CD4-positive, alpha-beta T cell treated with Interleukin-17A for 4 hours (primary cell): ENCODE measurements at regions not wholly inside any gene's neighbourhood (a gene's known extent, or its start where the extent isn't known, plus 50 kb on each side); places are given as distances from the start of the nearest gene placed in this dataset.

ENCODE experiments used
- DNase-seq: peaks from one replicate; pipeline ENCODE4 v3.0.0-alpha.2; 2020; ENCODE audit warnings: mixed read lengths

DNA sequence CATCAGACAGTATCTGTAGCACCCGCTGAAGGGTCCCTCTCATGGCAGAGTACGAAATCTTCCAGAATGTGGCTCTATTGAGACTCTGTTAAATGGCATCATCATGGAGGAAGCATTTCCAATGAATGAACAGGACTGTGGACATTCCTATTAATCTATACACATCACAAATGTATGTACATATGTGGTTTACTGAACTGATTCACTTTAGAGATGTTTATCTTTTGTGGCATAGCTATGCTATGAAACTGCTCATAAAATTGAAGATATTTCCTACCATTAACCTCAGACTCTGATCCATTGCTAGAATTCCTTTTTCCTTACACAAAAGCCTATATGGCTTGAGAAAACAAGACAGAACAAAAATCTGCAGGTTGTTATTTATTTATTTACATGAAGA, 259.6 kb upstream of the RRP15 start:
- DNase-seq: no peak

DNA sequence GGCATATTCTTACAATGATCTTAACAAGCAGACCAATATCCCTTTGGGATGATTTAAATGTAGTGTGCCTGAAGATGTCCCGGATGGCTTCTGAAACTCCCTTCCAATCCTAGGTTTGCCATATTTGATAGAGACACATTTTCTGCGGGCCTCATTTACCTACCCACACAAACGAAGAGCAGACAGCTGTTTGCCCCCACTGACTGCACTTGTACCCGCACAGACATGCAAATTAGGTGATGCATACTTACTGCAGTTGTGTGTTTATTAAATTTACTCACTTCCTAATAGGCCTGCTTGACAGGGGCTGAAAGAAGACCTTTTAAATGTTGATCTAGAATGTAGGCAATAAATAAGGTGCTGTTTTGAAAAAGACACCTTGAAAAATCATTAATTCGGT, 257.9 kb upstream of the RRP15 start:
- no peak for DNase-seq

DNA sequence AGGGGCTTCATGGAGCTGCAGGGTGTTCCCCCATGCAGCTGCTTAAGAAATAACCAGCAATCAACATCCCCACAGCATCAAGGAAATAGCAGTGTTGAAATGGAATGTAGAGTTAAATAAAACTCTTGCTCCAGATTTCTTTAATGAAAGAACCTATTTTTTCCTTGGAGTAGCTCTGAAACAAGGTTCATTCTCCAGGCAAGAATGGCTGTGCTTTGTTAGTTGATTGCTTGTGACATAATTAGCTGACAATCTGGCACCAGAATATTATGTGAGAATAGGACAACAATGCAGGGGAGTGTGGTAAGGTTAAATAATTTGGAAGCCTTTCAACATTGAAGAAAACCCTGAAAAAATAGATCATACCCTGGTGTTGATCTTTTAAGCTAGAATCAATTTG, 254.2 kb upstream of the RRP15 start:
- DNase-seq: no peak

DNA sequence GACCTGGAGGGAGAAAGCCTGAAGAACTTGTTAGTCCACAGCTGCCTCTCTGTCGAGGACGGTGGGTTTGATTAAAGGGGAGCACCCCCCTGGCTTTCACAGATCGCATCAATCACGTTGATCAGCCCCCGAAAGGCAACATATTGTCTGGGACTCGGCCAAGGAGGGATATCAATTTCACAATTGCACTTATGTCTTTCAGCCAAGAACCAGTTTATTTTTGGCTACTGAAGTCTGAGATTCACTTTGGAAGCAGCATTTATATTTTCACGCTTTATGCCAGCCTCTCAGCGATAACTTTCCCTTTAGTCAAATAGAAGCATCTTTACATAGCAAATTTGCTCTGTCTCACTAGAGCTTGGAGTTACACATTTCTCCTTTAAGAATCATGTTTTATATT, 253.2 kb upstream of the RRP15 start:
- no peak for DNase-seq

DNA sequence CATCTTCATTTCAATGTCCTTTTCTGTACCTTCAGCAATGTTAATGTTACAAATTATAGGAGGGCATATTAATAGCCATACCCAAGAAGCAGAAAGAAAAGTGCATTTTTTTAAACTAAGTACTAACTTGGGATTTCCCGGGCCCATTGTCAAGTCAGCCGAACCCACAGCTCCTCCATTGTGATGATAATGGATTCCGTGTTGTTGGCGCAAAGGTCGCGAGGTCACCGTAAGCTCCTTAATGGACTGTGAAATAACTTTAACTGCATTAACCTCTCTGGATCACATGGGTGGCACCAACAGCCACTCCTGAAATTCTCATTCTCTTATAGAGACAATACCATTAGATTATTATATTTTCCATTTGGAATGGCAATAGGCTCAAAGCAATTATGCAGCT, 250.6 kb upstream of the RRP15 start:
- no peak for DNase-seq

DNA sequence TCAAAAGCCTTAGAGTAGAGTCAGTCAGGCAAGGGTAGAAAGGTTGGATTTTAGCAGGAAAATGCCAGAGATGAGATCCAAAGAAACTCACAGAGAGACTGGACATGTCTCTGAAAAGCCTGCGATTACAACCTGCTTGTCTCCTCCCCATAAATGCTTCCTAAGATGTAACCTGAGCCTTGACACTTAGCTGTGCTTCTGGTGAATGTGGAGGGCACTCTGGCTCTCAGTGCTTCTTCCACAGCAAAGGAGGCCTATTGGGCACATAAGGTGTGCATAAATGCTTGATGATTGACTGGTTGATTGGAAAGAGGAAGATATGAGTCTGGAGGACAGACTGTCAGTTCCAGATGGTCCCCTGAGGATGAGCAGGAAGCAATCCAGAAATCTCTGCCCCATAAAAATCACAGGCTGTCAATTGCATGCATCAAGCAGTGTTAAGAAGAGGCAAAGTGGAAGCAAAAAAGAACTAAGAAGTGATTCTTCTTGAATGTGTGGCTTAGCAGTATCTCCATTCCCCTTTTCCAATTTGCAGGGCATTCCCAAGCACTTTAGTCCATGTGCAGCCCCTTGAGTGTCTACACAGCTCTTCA, 236.2 kb upstream of the RRP15 start:
- DNase-seq: no peak

DNA sequence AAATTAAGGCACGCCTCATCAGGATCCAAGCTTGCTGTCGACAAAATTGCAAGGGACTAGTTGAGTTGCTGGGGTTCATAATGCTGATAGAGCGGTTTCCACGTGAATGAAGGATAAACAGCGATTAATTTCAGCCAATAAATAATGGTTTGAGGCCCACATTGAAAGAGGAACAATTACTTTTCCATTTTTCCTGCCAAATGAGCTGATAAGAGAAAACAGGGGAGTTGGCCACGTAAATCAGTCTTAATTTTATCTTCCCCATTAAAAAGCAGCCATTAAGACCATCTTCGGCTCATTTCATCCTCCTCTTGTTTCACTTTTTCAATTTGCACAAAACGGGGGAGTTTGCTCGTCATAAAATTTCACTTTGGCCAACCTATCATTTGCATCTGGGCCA, 235.5 kb upstream of the RRP15 start:
- no peak for DNase-seq

DNA sequence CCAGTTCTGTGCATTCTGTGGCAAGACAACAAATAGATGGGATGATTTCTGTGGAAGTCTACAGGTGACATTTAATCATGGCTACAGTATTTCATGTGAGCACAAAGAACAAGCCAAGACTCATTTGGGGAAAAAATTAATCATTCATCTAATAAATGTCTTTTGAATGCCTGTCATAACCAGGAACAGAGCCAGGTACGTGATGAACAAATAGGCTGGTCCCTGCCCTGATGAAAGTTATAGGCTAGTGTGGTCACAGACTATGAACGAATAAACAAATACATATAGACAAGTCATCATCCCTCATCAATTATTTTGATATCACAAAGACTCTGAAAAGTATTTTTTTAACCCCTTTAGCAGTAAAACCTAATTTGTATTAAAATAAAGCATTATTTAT, 226.4 kb upstream of the RRP15 start:
- DNase-seq: no peak

DNA sequence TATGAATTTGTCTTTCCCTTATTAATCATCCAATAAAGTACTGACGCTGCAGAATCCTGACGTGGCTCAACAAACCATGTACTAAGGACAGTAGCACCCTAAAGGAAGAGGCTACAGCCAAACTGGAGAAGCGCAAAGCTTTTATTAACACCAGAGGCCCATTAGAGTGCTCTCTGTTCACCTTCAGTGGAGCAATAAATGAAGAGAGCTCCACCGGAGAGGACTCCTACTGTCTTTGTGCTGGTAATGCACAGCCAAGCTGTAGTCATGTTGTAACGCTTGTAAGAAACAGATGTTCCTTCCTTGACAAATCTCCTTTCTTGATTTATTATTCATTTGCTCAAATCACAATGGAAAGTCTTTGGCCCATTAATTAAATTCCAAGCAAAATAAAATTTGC, 220.7 kb upstream of the RRP15 start:
- no peak for DNase-seq

DNA sequence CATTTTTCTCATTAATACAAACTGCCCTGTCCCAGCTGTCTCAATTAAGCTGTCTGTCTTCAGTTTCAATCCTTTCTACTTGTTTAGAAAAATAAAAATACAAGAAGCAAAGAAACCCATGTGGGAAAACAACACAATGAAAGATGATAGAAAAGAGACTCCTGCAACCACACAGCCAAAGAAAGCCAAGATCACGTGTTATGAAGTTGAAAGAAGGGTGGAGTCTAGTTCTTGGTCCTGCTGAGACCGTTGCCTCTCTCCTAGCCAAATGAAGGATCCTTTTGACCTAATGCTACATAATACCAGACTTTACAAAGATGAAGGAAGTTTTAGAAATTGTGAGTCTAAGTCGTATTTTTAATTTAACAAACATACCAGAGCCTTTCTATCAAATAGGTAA, 218.8 kb upstream of the RRP15 start:
- DNase-seq: no peak

DNA sequence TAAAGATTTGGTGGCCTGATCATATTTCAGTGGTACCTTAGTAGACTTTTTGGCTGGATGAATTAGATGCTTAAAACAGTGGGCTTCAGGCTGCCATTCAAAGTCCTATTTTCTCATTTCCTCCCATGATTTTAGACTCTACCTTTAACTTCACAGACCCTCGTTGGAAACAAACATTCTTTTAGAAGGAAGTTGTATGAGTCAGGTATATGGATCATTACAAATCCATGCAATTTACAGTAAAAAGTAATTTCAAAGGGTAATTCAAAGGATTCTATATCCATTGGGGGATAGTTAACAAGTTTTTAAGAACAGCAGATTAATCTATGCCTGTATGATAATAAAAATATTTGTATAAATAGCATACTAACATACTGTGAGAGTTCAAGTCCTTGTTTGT, 216.9 kb upstream of the RRP15 start:
- no peak for DNase-seq

DNA sequence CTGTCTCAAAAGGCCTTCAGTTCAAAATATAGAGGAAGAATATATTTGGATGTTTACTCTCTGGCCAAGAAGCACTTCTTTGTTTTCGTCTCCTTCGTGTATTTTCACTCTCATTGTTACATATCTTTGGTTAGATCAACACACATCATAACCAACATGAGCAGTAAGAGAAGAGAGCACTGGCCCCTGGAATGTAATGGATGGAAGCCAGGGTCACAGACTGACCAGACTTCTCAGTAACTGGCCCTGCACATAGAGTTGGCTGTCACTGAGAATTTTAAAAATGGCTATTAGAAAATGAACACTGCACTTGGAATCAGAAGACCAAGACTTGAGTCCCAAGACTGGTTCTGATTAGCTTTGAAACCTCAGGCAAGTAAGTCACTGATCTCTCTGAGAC, 215.9 kb upstream of the RRP15 start:
- DNase-seq: no peak

DNA sequence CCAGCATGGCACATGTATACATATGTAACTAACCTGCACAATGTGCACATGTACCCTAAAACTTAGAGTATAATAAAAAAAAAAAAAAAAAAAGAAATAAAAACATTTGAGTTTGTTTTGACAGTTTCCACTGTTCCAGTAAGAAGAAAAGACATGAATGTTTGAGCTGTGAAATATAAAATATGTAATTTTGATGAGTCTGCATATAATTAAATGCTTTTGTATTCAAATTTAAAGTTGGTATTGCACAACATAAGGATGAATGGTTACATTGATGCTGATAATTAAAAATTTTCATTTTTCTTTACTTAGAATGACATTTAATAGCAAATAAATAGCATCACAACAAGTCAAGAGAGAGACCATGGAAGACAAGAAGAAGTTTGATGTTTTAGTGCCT, 212.0 kb upstream of the RRP15 start:
- DNase-seq: no peak

DNA sequence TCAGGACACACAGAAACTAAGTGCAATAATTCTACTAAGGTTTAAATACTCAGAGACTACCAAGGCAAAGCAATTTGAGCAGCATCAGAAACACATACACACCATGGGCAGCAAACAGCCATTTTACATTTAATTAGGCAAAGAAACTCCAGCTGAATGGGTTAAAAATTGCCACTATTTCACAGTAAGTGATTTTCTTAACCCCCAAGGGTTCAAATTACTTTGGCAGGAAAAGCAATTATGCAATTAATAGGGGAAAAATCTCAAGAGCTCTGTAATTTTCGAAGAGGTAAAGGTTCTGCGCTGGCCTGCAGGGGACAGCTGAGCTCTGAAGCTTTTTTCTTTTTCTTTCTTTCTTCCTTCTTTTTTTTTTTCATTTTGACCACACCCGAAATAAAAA, 206.2 kb upstream of the RRP15 start:
- DNase-seq: no peak

DNA sequence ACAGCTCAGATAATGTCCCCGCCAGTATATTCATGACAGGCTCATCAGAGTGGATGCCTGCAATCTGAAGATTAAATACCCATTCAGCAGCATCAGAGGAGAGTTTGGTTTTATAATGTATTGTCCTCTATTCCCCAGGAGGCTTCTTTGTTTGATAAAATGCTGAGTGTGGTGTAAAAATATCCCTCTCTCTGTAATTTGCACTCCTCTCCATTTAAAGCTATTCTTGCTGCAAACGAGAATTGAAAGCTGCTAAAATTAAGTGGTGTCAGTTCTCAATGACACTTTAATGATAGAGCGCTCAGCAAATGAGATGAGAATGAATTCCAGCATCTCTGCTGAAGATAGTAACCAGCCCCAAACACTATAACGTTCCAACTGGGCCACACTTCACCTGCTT, 205.7 kb upstream of the RRP15 start:
- DNase-seq: no peak

DNA sequence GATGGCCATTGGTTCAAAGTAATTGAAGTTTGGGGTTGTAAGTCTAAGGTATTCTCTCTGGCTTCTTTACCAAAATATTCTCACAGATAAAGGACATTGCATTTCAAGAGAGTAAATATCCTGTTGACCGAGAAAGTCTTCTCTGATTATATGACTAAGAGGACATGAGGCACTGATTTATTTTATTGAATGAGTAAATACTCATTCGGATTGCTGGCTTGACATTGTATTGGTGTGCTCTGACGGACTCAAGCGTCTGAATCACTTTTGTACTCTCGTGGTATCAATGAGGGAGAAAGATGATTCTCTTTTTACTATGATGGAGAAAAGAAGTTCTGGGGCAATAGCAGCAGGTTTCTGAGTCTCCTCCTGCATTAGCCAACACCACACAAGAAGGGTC, 205.3 kb upstream of the RRP15 start:
- DNase-seq: no peak

DNA sequence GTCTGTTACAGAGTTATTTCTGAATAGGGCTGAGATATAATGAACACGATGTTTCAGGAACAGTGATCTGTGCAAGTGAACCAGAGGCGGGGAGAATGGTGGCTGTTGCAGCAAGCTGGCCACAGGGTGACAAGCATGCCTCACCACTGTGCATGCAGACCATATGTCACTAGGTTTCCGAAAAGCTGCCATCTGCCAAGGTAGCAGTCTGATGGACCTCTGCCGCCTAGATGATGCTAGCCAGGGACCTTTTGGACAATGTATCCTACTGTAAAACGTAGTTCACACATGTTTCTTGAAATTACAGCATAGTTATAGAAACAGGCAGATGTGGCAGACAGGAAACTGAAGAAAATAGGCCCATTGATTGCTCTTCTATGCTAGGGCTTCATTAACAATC, 204.2 kb upstream of the RRP15 start:
- DNase-seq: no peak

DNA sequence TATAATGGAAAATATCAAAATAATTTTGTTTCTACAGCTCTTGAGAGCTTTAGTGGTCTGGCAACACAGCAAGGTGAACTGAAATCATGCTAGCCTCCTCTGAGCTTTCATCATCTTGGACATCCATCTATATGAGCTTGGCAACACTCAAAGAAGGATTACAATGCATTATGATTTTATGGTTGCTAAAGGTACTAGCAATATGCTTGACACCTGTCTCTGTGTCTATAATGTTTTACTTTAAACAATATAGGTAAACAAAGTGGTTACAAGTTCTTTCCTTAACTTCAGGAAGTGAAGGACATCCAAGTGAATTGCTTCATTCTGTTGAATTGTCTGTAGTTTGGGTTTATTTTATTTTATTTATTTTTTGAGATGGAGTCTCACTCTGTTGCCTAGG, 203.7 kb upstream of the RRP15 start:
- no peak for DNase-seq

DNA sequence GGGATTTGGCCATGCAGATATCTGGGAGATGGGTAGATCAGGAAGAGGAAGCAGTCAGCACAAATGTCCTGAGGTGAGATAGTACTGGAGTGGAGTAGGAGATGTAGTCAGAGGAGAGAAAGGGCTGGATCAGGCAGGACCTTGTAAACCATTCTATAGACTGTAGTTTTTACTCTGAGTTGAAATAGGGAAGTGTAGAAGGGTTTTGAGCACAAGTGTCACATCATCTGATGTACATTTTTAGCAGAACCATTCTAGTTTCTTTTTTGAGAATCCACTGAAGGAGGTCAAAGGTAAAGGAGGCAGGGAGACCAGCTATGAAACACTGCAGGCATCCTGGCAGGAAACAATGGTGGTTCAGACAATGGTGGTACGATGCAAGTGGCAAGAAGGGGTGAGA, 194.6 kb upstream of the RRP15 start:
- DNase-seq: no peak

DNA sequence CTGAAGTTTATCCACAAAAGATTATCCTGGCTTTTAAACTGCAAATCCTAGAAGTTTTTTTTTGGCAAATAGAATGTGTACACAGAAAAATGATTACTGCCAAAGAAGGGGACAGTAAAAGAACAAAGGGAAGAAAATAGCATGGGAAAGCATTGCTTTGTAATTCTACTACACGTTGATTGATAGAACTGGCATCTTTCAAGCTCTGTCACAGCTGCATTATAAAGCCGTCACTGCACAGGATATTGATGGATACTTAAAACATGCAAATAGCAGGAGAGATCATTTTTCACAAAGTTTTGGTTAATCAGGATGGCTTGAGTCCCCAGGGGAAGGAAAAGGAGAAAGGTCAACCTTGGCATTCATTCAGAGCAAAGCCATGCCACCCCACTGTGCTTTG, 183.7 kb upstream of the RRP15 start:
- DNase-seq: no peak

DNA sequence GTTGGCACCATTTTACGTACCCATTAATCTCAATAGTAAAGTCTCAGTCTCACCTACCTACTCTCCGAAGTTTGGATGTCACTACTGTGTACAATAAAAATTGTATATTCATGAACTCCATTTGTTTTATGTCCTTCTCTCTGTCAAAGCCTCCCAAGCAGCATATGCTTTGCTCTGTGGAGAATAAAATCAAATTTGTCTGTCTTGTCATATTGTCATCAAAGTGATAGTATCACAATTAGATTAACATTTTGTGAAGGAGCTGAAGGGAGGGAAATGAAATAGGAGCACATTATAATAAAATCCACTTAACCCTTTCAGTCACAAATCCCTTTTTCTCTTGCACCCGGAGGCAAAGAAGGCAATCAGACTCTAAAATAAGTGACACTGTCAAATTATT, 177.1 kb upstream of the RRP15 start:
- no peak for DNase-seq

DNA sequence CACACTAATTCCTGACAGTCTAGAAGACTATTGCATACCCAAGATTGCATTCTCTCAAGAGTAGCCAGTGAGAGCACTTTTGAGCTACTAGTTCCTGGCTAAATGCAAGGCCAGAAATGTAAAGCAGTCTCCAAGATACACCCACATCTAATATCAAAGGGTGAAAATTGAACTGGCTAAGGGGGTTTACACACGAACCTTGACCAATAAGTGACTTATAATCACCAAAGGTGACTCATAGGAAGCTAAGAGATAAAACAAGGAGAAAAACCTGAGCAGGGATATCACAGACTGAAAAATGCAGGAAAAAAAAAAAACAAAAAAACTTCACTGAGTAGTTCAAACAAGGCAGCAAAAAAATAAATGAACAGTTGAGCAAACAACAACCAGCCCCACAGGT, 172.2 kb upstream of the RRP15 start:
- DNase-seq: no peak

DNA sequence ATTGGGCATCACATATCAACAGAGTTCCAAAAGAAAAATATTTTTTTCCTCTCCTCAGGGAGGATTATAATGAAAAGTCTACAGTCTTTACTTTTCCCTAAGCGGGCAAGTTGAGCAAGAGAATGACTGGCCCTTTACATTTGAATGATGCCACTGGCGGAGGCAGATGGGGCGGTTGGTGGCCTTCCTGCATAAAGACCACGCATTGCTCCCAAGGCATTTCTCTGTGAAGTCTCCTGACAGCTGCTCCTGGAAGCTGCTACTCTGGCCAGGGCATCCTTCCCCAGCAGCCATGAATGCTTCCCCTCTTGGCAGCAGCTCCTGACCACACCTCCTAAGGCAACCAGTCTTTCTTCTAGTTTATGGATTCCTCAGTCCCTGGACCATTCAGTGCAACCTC, 161.1 kb upstream of the RRP15 start:
- DNase-seq: no peak

DNA sequence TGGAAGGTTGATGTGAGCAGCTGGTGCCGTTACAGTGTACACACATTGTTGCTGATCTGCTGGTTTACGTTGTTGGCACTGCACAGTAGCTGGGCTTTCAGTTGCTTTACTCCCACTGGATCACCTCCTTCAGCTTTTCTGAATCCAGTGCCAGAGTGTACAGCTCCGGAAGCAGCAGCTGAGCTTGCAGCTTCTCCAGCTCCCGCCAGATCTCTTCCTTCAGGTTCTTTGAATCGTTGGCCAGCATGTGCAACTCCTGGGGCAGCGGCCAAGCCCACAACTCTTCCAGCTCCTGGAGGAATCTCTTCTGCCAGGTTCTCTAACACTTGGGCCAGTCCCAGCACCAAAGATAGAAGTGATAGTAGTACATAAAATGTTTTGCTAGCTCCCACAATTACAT, 149.7 kb upstream of the RRP15 start:
- DNase-seq: no peak

DNA sequence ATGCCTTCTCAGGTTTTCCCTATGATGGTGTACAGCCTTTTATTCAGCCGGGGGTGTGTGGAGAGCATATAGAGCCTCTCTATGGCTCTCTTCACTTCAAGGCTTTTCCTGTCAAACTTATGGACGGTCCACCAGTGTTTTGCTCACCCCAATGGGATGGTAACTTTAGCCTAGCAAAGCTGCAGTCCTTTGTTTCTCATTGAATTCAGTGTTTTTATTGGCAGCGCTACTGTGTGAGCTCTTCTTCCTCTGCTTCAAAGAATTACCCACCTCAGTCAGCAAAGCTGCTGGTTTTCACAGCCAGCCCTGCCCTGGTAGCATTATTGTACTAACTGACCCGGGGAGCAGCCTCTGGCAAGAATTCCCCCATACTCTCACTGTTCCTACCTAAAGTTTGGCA, 145.3 kb upstream of the RRP15 start:
- DNase-seq: no peak

DNA sequence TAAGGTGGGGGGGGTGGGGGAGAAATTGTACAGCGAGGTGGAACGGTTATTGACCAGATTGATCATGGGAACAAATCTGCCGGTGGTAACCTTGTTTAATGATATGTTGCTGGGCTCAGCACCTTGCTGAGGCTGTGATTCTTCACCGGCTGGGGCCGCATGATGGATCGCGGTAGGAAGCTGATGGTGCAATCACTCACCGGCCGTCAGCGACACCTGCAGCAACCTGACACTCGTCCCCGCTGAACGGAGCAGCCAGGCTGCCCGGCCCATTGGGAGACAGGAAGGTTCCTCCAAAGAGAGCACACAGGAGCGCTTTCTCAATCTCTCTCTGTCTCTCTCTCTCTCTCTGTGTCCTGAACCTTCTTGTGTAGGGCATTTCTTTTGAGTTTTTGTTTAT, 128.5 kb upstream of the RRP15 start:
- no peak for DNase-seq
